Astrocyte (in vitro differentiated cells and primary cell): ENCODE measurements at regions not wholly inside any gene's neighbourhood (a gene's known extent, or its start where the extent isn't known, plus 50 kb on each side); places are given as distances from the start of the nearest gene placed in this dataset.
"Not testable (repeated sequence)": the region's sequence is repeated elsewhere in the genome, so short reads cannot be mapped to it uniquely, and the experiment has no call there.

Experiments
- EZH2 ChIP-seq: IDR thresholded peaks from 2 replicates; pipeline ENCODE4 v1.6.1; 2012; ENCODE audit warnings: mild to moderate bottlenecking, low read length, inconsistent platforms; ENCODE audit not compliant: insufficient read depth
- TF ChIP-seq, protein P1 (sequence below): IDR thresholded peaks from 2 replicates; pipeline ENCODE4 v1.5.1; 2011; ENCODE audit warnings: low read depth, mild to moderate bottlenecking, inconsistent platforms, low read length, moderate library complexity; ENCODE audit not compliant: insufficient read depth

DNA sequence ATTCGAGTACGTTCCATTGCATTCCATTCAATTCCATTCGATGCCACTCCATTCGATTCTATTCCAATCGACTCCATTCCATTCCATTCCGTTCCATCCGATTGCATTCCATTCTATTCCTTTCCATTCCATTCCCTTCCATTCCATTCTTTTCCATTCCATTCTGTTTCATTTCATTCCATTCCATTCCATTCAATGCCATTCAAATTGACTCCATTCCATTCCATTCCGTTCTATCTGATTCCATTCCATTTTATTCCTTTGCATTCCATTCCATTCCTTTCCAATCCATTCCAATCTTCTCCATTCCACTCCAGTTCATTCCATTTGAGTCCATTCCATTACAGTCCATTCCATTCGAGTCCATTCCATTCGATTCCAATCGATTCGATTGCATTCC is 2580.0 kb upstream of the TPTE start:
- TF ChIP-seq, protein P1, sequence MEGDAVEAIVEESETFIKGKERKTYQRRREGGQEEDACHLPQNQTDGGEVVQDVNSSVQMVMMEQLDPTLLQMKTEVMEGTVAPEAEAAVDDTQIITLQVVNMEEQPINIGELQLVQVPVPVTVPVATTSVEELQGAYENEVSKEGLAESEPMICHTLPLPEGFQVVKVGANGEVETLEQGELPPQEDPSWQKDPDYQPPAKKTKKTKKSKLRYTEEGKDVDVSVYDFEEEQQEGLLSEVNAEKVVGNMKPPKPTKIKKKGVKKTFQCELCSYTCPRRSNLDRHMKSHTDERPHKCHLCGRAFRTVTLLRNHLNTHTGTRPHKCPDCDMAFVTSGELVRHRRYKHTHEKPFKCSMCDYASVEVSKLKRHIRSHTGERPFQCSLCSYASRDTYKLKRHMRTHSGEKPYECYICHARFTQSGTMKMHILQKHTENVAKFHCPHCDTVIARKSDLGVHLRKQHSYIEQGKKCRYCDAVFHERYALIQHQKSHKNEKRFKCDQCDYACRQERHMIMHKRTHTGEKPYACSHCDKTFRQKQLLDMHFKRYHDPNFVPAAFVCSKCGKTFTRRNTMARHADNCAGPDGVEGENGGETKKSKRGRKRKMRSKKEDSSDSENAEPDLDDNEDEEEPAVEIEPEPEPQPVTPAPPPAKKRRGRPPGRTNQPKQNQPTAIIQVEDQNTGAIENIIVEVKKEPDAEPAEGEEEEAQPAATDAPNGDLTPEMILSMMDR: not testable (repeated sequence)
- TF ChIP-seq EZH2: not testable (repeated sequence)
